ENCODE measurements at regions not wholly inside any gene's neighbourhood (a gene's known extent, or its start where the extent isn't known, plus 50 kb on each side); places are given as distances from the start of the nearest gene placed in this dataset.

GRCh38 chr6:14756340-14756739, 489.5 kb upstream of the JARID2 start:
- TF ChIP-seq CTCF (IDR thresholded peaks at IDR 0.05; ENCODE audit: low read depth, low read length), result no peak
- H3K4me3 ChIP-seq (ENCODE audit: low read depth, low read length), result no peak overlapping the region

GRCh38 chr6:14757014-14757413, 488.9 kb upstream of the JARID2 start:
- TF ChIP-seq CTCF (IDR thresholded peaks at IDR 0.05; ENCODE audit: low read depth, low read length), result no peak
- H3K4me3 ChIP-seq (ENCODE audit: low read depth, low read length), result no peak overlapping the region

GRCh38 chr6:14757418-14757817, 488.5 kb upstream of the JARID2 start:
- TF ChIP-seq CTCF (IDR thresholded peaks at IDR 0.05; ENCODE audit: low read depth, low read length), result no peak
- no peak overlapping the region for H3K4me3 ChIP-seq (ENCODE audit: low read depth, low read length)

- no peak overlapping the region for H3K4me3 ChIP-seq (ENCODE audit: low read depth, low read length)
- TF ChIP-seq CTCF (IDR thresholded peaks at IDR 0.05; ENCODE audit: low read depth, low read length), result no peak
Observed at GRCh38 chr6:14758421-14759081, 487.3 kb upstream of the JARID2 start.

GRCh38 chr6:14759976-14760672, 485.7 kb upstream of the JARID2 start:
- H3K4me3 ChIP-seq (ENCODE audit: low read depth, low read length), result no peak overlapping the region
- TF ChIP-seq CTCF (IDR thresholded peaks at IDR 0.05; ENCODE audit: low read depth, low read length), result no peak

GRCh38 chr6:14762077-14762476, 483.8 kb upstream of the JARID2 start:
- no peak for TF ChIP-seq CTCF (IDR thresholded peaks at IDR 0.05; ENCODE audit: low read depth, low read length)
- no peak overlapping the region for H3K4me3 ChIP-seq (ENCODE audit: low read depth, low read length)

GRCh38 chr6:14763139-14763538, 482.7 kb upstream of the JARID2 start:
- TF ChIP-seq CTCF (IDR thresholded peaks at IDR 0.05; ENCODE audit: low read depth, low read length), result no peak
- H3K4me3 ChIP-seq (ENCODE audit: low read depth, low read length), result no peak overlapping the region

Measured in WI38 (cell line).